Endothelial cell of umbilical vein (primary cell): ENCODE measurements at regions not wholly inside any gene's neighbourhood (a gene's known extent, or its start where the extent isn't known, plus 50 kb on each side); places are given as distances from the start of the nearest gene placed in this dataset.

ENCODE experiments used
- CTCF ChIP-seq, 2 donors: IDR thresholded peaks; 1 replicate in 1 of 2; 2 replicates in 1 of 2; pipeline ENCODE4 v1.5.1; 2011; ENCODE audit warnings: low read length in 2 of 2, mild to moderate bottlenecking in 2 of 2, moderate library complexity in 2 of 2, control low read depth in 1 of 2, inconsistent platforms in 1 of 2, low read depth in 1 of 2; ENCODE audit not compliant: insufficient read depth in 1 of 2; ENCODE audit errors: extremely low read depth in 1 of 2
- EZH2 ChIP-seq: IDR thresholded peaks from 2 replicates; pipeline ENCODE4 v1.6.1; 2012; ENCODE audit warnings: borderline replicate concordance, low read depth, mild to moderate bottlenecking, moderate library complexity, low read length, inconsistent platforms; ENCODE audit not compliant: severe bottlenecking
- GATA2 ChIP-seq: IDR thresholded peaks from 2 replicates; pipeline ENCODE4 v1.7.0; 2011; ENCODE audit warnings: low read depth, mild to moderate bottlenecking, moderate library complexity, mixed read lengths, low read length; ENCODE audit not compliant: insufficient read length, insufficient read depth
- JUN ChIP-seq: IDR thresholded peaks from 2 replicates; pipeline ENCODE4 v1.6.1; 2011; ENCODE audit warnings: borderline replicate concordance, low read depth; ENCODE audit not compliant: insufficient read length, insufficient read depth
- MAX ChIP-seq: IDR thresholded peaks from 2 replicates; pipeline ENCODE4 v1.6.1; 2011; ENCODE audit not compliant: insufficient read depth, insufficient read length
- MYC ChIP-seq: IDR thresholded peaks from one replicate; pipeline ENCODE4 v1.6.1; 2011; ENCODE audit warnings: mild to moderate bottlenecking, low read depth, low read length
- POLR2A ChIP-seq: IDR thresholded peaks from 2 replicates; pipeline ENCODE4 v1.6.1; 2012; ENCODE audit warnings: low read depth, mild to moderate bottlenecking, control low read depth, low read length
- POLR2AphosphoS5 ChIP-seq: IDR thresholded peaks from 2 replicates; pipeline ENCODE4 v1.6.1; 2012; ENCODE audit warnings: low read depth, mild to moderate bottlenecking, control low read depth, low read length, moderate library complexity; ENCODE audit not compliant: insufficient read depth

GRCh38 chr4:22895482-22895881 is 202.7 kb downstream of the GBA3 start:
- TF ChIP-seq CTCF (IDR thresholded peaks at IDR 0.05; ENCODE audit: extremely low read depth in 1 of 2, insufficient read depth in 1 of 2, low read depth in 1 of 2, low read length in 2 of 2) (no peak), POLR2A (no peak), POLR2AphosphoS5 (no peak), EZH2 (no peak), MAX (no peak), MYC (no peak), GATA2 (no peak), JUN (no peak)
